ENCODE measurements at regions not wholly inside any gene's neighbourhood (a gene's known extent, or its start where the extent isn't known, plus 50 kb on each side); places are given as distances from the start of the nearest gene placed in this dataset.

GRCh38 chr2:71862921-71863320 lies 284.7 kb downstream of the CYP26B1 start:
- ChIA-PET CTCF (no interaction called here), POLR2A (ENCODE audit: low non-redundant PET) (no interaction called here)
- Histone ChIP-seq H3K27me3 (replicated peaks; ENCODE audit: insufficient read depth, low read depth, low read length, poor library complexity) (no peaks in the 10 kb centered on the region), H3K27ac (ENCODE audit: low read depth, low read length, poor library complexity, severe bottlenecking) (no peak overlapping the region), H3K4me1 (ENCODE audit: insufficient read depth, low read length, poor library complexity, severe bottlenecking) (no peaks in the 10 kb centered on the region), H3K4me3 (ENCODE audit: low read depth, low read length, poor library complexity, severe bottlenecking) (no peak overlapping the region), H3K9me3 (ENCODE audit: low read depth, low read length, poor library complexity, severe bottlenecking) (no peaks in the 10 kb centered on the region), H3K36me3 (ENCODE audit: insufficient read depth, low read length, poor library complexity, severe bottlenecking) (no peaks in the 10 kb centered on the region)
- intact Hi-C loops (cut with micrococcal nuclease; ENCODE audit: unreplicated experiment): no loop called here
- TF ChIP-seq CTCF (conservative IDR thresholded peaks at IDR 0.05; ENCODE audit: low read depth, low read length): no peak
- no peak for TF ChIP-seq EZH2 (IDR thresholded peaks at IDR 0.05; ENCODE audit: borderline replicate concordance, low read depth, low read length, poor library complexity, severe bottlenecking)
- BruUV-seq (replicated peaks): no TSS peak
- DNase-seq (ENCODE audit: low spot score): no peak

GRCh38 chr2:71861186-71862160 lies 286.2 kb downstream of the CYP26B1 start:
- Histone ChIP-seq H3K4me1 (ENCODE audit: insufficient read depth, low read length, poor library complexity, severe bottlenecking) (no peaks in the 10 kb centered on the region), H3K9me3 (ENCODE audit: low read depth, low read length, poor library complexity, severe bottlenecking) (no peaks in the 10 kb centered on the region), H3K4me3 (ENCODE audit: low read depth, low read length, poor library complexity, severe bottlenecking) (no peak overlapping the region), H3K27ac (ENCODE audit: low read depth, low read length, poor library complexity, severe bottlenecking) (no peak overlapping the region), H3K27me3 (replicated peaks; ENCODE audit: insufficient read depth, low read depth, low read length, poor library complexity) (no peaks in the 10 kb centered on the region), H3K36me3 (ENCODE audit: insufficient read depth, low read length, poor library complexity, severe bottlenecking) (no peaks in the 10 kb centered on the region)
- ChIA-PET POLR2A (ENCODE audit: low non-redundant PET) (no interaction called here), CTCF (no interaction called here)
- DNase-seq (ENCODE audit: low spot score): no peak
- TF ChIP-seq EZH2 (IDR thresholded peaks at IDR 0.05; ENCODE audit: borderline replicate concordance, low read depth, low read length, poor library complexity, severe bottlenecking) (no peak), CTCF (conservative IDR thresholded peaks at IDR 0.05; ENCODE audit: low read depth, low read length) (no peak)
- intact Hi-C loops (cut with micrococcal nuclease; ENCODE audit: unreplicated experiment): no loop called here
- no TSS peak for BruUV-seq (replicated peaks)

GRCh38 chr2:71860381-71860926 lies 287.2 kb downstream of the CYP26B1 start:
- intact Hi-C loops (cut with micrococcal nuclease; ENCODE audit: unreplicated experiment): no loop called here
- Histone ChIP-seq H3K4me3 (ENCODE audit: low read depth, low read length, poor library complexity, severe bottlenecking) (no peak overlapping the region), H3K27ac (ENCODE audit: low read depth, low read length, poor library complexity, severe bottlenecking) (no peak overlapping the region), H3K9me3 (ENCODE audit: low read depth, low read length, poor library complexity, severe bottlenecking) (no peaks in the 10 kb centered on the region), H3K27me3 (replicated peaks; ENCODE audit: insufficient read depth, low read depth, low read length, poor library complexity) (no peaks in the 10 kb centered on the region), H3K4me1 (ENCODE audit: insufficient read depth, low read length, poor library complexity, severe bottlenecking) (no peaks in the 10 kb centered on the region), H3K36me3 (ENCODE audit: insufficient read depth, low read length, poor library complexity, severe bottlenecking) (no peaks in the 10 kb centered on the region)
- DNase-seq (ENCODE audit: low spot score): no peak
- ChIA-PET CTCF (no interaction called here), POLR2A (ENCODE audit: low non-redundant PET) (no interaction called here)
- TF ChIP-seq EZH2 (IDR thresholded peaks at IDR 0.05; ENCODE audit: borderline replicate concordance, low read depth, low read length, poor library complexity, severe bottlenecking): no peak
- no peak for TF ChIP-seq CTCF (conservative IDR thresholded peaks at IDR 0.05; ENCODE audit: low read depth, low read length)
- no TSS peak for BruUV-seq (replicated peaks)

Measured in A673 (cell line).